B cell (primary cell): ENCODE measurements at regions not wholly inside any gene's neighbourhood (a gene's known extent, or its start where the extent isn't known, plus 50 kb on each side); places are given as distances from the start of the nearest gene placed in this dataset.

ENCODE experiments used
- CTCF ChIP-seq: fragments of 200-600 bp; IDR thresholded peaks from one replicate; pipeline ENCODE4 v1.8.0; 2022; ENCODE audit warnings: antibody characterized with exemption, mild to moderate bottlenecking
- EZH2 ChIP-seq: IDR thresholded peaks from 2 replicates; pipeline ENCODE4 v1.6.1; 2012; ENCODE audit warnings: borderline replicate concordance, low read depth, mild to moderate bottlenecking, moderate library complexity, low read length; ENCODE audit not compliant: insufficient read depth, poor library complexity, severe bottlenecking

GRCh38 chr5:24791326-24791725, 146.5 kb upstream of the CDH10 start:
- TF ChIP-seq CTCF (no peak), EZH2 (no peak)
